ENCODE measurements at regions not wholly inside any gene's neighbourhood (a gene's known extent, or its start where the extent isn't known, plus 50 kb on each side); places are given as distances from the start of the nearest gene placed in this dataset.

DNA sequence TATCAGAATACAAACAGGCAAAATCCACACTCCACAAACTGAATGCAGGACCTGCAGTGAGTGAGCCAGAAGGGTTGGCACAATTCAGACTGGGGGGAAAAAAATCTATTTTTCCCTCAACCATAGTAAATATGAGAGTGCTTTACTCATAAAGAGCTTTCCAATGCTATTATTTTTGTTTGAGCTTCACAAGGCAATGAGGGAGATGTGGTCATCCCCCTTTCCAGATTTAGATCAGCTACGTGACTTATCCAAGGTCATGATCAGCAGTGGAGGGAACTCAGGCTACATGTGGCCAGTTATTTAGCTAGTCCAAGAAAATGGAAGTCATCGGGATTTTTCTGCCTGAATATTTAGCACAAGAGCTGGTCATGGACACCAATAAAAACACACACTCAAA, 120.4 kb upstream of the KLF7 start:
- no peak for DNase-seq (ENCODE audit: low read depth in 3 of 3, low spot score in 1 of 3)

DNA sequence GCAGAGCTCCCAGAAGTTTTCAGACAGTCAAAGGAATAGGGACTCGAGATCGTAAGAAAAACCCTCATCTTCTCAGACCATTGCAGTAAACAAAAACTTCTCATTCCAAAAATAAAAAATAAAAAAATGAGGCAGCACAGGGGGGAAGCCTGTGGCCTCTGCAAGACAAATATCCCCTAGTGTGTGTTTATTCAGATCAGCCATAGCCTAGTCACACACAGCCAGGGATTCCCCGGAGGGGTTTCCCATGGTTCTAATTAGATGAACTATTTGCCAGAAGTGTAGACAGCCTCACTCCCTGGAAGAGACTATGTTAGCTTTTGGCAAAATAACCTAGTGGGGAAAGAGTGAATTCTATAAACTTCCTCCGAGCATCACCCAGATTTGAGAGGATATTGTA, 122.9 kb upstream of the KLF7 start:
- no peak for DNase-seq (ENCODE audit: low read depth in 3 of 3, low spot score in 1 of 3)

DNA sequence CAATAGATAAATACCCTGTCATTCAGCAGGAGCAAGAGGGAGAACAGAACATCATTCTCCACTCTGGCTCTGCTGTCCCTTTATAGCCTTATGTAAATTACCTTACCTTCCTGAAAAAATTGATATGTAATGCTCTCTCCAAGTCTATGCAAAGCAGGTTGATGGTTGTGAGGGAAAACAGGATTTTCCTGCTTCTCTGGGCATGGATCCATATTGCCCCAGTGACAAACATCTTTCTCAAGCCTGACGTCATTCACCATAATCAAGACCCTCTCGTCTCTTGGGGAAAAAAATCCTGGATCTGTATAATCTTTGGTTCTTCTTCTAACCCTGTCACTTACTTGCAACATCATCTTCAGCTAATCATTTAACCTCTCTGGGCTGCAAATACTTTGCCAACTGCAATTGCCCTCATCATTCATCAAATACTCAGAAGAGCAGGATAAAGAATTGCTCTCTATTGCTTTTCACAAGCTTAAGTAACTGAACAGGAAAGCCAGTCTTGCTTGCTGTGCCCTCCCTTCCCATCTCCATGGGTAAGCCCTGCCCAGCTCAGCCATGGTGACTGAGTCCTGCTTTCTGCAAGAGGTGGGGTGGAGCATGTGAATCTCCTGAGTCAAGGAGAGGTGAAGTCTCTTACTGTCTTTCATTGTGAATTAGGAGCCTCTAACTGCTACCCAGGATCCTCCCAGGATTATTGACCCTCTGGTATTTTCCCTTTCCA, 123.7 kb upstream of the KLF7 start:
- no peak for DNase-seq (ENCODE audit: low read depth in 3 of 3, low spot score in 1 of 3)

DNA sequence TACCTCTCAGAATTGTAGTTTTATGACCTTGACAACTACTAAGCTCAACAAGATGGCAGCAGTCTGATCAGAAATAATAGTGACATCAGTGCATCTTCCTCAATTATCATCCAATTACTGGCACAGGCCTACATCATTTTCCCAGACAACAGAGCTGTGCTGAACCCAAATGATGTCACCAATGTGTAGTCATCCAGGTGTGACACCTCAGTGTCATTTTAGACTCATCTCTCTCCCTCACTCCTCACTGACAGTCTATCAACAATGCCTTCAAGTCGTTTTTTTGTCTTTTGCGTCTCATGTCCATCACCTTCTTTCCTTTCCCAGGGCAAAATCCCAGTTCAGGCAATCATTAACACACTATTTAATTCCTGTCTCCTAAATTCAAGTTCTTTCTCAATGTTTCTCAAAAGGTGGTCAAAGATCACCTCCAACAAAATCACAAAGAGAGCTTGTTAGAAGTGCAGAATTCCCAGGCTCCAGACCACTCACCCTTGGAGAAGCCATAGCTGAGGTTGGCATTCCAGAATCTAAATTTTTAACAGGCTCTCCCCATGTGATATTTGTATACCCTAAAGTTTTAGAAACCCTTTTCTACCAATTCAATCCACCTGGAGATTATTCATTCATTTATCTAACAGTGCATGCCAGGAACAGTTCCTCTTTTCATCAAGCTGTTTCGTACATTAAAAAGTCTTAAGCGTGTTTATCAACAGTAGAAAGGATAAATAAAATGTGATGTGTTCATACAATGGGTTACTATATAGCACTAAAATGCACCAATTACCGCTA, 125.3 kb upstream of the KLF7 start:
- no peak for DNase-seq (ENCODE audit: low read depth in 3 of 3, low spot score in 1 of 3)

DNA sequence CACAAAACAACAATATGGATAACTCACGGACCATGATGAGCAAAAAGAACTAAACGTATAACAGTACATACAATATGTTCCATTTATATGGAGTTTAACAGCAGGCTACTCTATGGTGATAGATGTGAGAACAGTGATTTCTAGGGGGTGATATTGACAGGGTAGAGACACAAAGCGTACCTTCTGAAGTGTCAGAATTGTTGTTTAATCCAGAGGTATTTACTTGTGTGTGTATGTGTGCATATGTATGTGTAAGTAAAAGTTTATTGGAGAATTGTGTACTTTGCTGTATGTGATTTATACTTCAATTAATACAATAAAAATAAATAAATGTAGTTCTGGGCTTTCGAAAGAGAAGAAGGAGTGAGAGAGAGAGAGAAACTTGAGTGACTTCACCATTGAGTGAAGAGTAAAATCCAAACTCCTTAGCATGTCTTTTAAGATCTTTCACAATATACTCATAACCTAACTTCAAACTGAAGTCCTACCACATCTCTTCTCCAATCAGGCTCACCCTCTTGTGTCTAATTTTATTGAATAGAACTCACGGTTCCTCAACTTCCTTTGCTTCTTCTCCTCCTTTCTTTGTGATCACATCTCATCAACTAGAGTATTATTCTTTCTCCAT, 126.0 kb upstream of the KLF7 start:
- no peak for DNase-seq (ENCODE audit: low read depth in 3 of 3, low spot score in 1 of 3)

DNA sequence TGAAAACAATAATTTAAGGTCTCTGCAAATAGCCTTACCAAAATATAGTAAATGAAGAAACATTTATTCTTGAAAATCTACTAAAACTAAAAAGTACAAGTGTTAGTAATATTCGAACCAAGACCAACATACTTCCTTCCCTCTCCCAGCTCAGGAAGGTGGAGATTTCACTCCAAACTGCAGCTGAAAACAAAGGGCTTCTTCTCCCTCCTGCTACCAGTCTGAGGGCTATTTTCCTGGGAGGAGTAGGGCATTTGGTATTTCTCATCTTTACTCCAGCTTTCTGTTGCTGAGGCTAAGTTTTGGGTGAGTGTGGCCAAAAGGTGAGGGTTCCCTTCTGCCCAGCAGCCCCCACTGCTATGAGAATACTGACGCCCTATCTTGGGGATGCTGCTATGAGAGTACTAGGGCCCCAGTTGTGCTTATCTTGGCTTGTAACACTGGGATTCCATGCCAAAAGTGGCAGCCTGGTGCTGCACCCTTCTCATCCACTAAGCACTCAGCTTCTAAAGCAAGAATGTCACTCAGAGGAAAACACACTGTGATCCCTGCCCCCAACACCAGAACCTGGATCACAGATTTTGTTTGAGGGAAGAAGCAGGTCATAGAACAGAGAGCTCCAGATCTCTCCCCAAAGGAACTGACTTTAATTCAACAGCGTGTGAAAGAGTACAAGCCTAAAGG, 130.7 kb upstream of the KLF7 start:
- DNase-seq (ENCODE audit: low read depth in 3 of 3, low spot score in 1 of 3): no peak

DNA sequence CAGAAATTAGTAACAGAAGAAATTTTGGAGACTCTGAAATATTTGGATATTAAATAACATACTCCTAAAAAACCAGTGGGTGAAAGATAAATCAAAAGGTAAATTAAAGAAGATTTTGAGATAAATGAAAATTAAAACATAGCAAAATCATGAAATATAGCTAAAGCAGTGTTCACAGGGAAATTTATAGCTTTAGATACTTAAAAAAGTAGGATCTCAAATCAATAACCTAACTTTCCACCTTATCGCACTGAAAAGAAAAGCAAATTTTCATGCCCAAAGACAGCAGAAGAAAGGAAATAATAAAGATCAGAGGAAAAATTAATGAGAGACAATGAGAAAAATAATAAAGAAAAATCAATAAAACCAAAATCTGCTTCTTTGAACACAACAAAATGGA, 135.1 kb upstream of the KLF7 start:
- DNase-seq (ENCODE audit: low read depth in 3 of 3, low spot score in 1 of 3): no peak

DNA sequence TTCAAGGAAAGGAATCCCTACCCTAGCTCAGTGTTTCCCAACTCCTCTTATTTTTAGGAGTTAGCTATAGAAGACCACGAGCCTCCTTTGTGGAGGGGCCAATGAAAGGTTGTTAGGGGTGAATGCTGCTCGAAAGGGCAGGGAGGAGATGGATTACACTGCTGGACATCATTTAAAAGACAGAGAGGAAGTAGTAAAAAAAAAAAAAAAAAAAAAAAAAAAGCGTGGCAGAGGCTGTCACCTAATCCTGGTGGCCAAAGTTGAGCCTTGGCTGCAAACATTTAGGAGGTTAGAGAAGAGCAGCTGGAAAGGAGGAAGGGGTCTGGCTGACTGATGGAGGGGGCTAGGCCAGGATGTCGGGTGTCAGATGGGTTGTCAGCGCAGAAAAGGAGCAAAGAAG, 139.0 kb upstream of the KLF7 start:
- no peak for DNase-seq (ENCODE audit: low read depth in 3 of 3, low spot score in 1 of 3)

DNA sequence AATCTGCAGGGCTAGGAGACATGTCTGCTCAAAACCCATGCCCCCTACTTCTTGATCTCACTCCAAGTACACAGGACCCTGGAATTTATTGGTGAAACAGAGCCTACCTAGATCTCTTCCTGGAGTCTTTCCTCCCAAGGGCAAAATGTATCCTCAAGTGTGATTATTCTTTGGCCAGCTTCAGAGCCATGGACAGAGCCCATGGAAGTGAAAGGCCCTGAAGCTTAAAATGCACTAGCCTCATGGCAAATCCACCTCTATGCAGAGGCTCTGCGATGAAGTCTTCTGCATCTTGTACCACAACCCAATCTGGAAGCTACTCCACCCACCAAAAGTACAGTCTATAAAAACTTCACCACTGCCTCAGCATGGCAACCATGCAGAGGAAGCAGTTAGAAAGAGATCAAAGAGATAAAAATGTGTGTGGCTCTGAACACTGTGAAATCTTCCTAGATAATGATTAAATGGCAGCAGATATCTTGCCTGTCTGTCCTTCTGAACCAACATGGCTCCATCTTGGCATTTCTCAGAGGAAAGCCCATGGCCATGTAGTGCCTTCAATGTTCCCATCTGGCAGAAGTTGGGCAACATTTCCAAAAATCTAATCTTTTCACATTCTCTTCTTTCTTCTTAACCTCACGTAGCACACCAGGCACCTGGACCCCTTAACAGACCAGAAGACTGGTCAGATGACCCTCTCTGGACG, 142.9 kb upstream of the KLF7 start:
- DNase-seq (ENCODE audit: low read depth in 3 of 3, low spot score in 1 of 3): no peak

DNA sequence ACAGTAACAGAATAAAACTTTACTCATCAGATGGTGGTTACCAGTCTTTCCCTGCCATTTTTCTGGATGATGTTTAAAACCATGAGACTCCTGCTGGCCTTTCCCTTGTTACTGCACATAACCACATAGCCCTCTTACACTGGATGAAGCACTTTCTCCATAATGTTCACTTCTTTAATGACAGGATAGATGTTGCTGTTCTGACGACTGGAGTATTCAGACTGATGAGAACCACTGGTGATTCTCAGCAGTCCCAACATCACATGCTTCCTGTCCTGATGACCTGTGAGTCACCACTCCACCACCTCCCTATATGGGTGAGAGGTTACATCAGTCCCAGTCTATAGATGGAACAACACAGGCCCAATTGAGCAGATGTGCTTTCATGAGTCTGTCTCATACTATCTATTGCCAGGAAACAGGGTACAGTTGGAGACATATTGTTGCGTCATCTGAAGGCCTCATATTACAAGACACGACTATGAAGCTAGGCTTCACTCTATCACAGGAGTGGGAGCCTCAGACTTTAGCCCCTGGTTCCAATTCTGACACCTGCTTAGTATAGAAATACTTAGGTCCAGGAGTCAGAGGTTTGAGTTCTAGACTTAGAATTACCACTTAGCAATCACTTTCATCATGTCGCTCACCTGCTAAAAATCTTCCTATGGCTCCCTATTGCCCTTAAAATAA, 145.7 kb upstream of the KLF7 start:
- no peak for DNase-seq (ENCODE audit: low read depth in 3 of 3, low spot score in 1 of 3)

DNA sequence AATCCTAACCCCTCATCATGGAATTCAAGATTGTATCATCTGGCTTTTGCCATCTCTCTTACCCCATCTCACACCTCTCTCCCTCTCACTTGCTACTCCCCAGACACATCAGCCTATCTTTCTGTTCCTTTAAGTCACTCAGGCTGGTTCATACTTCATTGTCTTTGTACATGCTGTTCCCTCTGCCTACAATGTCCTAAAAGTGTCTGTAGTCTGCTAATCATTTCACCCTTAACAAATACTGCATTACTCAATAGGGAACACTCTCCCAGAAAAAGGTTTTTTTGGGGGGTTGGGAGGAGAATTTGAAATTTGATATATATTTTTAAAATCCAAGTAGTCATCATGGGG, 146.2 kb upstream of the KLF7 start:
- DNase-seq (ENCODE audit: low read depth in 3 of 3, low spot score in 1 of 3): no peak

DNA sequence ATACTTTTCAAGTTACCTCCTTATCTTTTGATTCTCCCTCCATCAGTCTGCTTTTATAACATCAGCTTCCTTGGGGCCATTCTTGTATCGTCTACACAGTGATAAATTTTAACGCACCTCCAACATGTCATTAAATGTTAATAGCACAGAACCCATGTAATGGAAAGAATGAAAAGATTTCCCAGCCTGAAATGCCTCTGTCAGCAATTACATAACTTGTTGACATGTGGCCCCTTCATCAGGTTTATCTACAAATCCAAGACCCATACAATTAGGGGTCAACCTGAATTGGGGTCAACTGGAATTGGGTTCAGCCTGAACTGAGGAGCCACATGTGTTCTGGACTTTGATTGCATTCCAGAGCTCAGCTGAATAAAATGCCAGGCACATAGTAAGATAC, 148.2 kb upstream of the KLF7 start:
- no peak for DNase-seq (ENCODE audit: low read depth in 3 of 3, low spot score in 1 of 3)

DNA sequence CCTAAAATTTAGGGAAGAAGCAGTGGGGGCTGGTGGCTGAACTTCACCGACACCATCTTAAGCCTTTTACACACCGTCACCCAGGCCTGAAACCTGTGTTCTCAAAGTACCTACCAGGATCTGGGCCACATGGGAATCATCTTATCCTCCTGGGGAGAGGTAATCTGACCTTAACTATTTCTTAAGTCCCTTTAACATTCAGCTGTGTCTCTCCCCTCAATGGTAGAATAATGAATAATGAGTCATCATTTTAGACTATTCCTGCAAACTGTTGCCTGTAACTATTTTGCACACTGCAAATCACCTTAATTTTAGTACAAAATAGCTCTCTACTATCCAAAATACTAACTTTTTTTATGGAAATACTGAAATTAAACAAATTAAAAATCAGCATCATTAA, 149.4 kb upstream of the KLF7 start:
- no peak for DNase-seq (ENCODE audit: low read depth in 3 of 3, low spot score in 1 of 3)

DNA sequence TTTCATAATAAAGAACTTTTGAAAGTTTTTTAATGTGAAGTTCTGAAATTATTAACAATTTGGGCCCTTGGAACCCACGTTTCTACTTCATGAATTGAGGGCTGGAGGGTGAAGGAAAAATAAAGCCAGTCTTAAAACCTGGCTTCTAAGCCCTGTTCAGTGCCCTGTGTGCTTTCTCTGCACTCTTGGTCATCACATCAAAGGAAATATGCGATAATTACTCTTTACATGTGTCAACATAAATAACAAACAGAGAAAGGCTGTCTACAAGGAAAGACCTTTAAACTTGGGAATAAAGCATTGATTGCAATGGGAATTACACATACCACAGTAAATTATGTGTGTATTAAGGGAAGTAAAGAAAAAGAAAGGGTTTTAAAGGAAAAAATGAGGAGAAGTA, 150.7 kb upstream of the KLF7 start:
- DNase-seq (ENCODE audit: low read depth in 3 of 3, low spot score in 1 of 3): no peak

DNA sequence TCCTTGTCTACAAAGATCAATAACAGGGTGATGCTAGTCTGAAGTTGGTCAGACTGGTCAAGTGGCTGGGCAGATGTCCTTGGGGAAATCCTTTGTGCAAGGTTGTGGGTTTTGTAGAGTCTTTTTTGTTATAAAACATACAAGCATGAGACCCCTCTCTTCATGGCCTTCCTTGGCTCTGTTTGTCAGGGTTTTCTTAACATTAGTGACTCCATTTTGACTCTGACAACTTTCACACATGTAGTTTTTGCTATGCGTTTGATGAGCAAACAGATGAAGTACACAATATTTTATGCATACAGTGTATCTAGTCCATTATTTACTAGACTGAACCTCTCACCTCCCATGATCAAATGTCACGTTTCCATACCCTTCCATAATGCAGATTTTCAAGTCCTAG, 151.2 kb upstream of the KLF7 start:
- no peak for DNase-seq (ENCODE audit: low read depth in 3 of 3, low spot score in 1 of 3)

DNA sequence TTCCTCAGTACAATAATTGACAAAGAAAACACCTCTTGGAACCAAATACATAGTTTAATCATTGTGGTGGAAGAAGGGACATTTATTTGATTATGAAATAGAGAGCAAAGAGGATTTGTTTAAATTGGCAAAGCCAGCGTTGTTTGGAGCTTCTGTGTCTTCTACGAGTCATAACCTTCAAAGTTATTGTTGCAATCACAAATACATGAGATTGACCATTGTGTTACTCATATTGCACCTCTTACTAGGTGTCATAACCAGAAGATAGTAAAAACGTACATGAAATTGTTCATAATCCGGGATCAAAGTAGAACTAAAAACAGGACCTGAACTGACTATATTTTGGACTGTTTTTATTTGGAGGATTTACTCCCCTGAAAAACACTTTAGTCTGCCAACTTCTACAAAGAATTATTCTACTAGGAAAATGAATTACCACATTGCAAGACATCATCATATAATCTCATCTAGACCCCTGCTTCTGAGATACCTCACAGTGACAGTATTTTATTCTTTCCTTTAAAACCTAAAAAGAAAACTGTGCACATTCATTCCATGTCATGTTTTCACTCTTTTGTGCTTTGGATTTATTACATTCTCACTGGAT, 151.7 kb upstream of the KLF7 start:
- no peak for DNase-seq (ENCODE audit: low read depth in 3 of 3, low spot score in 1 of 3)

DNA sequence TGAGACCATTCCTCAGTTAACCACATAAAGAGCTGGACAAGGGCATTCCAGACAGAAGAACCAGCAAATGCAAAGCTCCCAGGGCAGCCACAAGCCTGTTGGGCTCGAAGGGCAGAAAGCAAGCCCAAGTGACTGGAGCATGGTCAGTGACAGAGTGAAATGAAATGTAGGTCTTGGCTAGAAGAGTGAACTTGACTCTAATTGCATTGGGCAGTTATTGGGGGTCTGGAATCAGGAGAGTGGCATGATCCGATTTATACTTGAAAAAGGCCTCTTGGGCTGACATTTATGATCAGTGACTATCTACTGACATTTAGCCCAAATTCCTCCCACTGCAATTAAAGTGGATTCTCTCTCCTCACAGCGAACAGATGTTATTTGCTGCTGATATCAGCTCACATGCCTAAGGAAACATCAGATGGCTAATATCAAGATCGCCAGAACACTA, 152.5 kb upstream of the KLF7 start:
- no peak for DNase-seq (ENCODE audit: low read depth in 3 of 3, low spot score in 1 of 3)

DNA sequence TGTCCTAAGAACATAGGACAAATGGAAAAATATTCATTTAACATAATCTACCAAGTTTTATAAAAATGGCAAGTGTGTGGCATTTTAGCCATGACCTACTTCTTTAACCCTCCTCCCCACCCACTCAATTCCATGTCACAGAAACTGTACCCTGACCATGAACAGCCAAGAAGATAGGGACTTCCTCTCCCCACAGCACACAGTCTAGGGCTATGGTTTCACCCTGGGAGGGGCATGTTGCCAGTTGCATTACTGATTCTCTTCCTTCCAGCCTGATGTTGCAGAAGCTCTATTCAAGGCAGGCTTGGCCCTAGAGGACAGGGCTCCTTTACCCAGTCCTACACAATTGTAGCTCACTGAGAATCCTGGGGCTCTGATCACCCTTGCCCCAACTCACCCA, 153.6 kb upstream of the KLF7 start:
- no peak for DNase-seq (ENCODE audit: low read depth in 3 of 3, low spot score in 1 of 3)

DNA sequence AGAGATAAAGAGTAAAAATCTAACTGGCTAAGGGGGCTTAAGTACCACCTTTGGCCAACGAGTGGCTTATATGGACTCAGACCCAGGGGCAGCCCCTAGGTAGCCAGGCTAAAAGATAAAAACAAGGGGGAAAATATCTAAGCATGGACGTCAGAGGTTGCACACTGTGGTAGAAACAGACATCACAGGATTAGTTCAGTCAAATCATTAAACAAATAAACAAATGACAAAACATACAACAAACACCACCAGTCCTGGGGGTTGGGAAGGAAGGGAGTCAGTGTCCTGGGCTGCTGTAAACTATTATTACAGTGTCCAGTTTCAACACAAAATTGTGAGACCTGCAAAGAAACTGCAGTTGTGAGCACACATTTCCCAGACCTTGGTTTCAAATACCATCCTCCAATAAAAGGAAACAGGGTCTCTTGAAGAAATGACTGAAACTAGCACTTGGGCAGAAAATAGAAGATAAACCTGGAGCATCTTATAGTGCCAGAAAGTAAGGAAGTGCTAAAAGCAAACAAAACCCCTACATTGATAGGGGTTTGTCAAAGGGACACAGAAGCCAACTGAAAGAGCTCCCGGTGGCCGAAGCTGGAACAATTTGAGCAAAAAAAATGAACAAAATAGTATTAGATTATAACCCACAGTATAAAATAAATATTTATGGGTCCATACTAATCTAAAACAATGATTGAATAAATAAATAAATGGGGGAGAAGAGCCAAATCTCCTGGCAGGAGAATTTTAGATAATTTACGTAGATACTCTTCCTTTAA, 154.8 kb upstream of the KLF7 start:
- no peak for DNase-seq (ENCODE audit: low read depth in 3 of 3, low spot score in 1 of 3)

DNA sequence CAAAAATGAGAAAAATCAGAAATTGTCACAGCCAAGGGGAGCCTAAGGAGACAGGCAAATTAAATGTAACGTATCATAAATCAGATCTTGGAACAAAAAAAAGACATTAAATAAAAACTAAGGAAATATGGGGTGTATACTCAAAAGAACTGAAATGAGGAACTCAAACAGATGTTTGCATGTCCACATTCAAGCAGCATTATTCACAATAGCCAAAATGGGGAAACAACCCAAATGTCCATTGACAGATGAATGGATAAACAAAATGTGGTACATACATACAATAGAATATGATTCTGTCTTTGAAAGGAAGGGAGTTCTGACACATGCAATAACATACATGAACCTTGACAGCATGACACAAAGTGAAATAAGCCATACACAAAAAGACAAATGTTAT, 155.8 kb upstream of the KLF7 start:
- no peak for DNase-seq (ENCODE audit: low read depth in 3 of 3, low spot score in 1 of 3)

All from stimulated activated CD4-positive, alpha-beta T cell treated with anti-CD3 and anti-CD28 coated beads, TNF-alpha, amount 100 ng/mL, for 1 hour (primary cell).